KBM-7 (cell line): ENCODE measurements at regions not wholly inside any gene's neighbourhood (a gene's known extent, or its start where the extent isn't known, plus 50 kb on each side); places are given as distances from the start of the nearest gene placed in this dataset.
A peak's percentile ranks its signal among the peaks of the same experiment; 100 is the strongest.
"Not testable (repeated sequence)": the region's sequence is repeated elsewhere in the genome, so short reads cannot be mapped to it uniquely, and the experiment has no call there.

Source experiments
- DNase-seq: peaks from one replicate; pipeline ENCODE4 v3.0.0-alpha.2; 2015
- in situ Hi-C: fragments of 300-500 bp; cut with MboI; formaldehyde crosslinking; loops from 2 replicates; pipeline ENCODE4 v1.14.3; 2020; ENCODE audit warnings: low sequenced_read_pairs, low pct_unique_long_range_greater_than_20kb, mixed read lengths

DNA sequence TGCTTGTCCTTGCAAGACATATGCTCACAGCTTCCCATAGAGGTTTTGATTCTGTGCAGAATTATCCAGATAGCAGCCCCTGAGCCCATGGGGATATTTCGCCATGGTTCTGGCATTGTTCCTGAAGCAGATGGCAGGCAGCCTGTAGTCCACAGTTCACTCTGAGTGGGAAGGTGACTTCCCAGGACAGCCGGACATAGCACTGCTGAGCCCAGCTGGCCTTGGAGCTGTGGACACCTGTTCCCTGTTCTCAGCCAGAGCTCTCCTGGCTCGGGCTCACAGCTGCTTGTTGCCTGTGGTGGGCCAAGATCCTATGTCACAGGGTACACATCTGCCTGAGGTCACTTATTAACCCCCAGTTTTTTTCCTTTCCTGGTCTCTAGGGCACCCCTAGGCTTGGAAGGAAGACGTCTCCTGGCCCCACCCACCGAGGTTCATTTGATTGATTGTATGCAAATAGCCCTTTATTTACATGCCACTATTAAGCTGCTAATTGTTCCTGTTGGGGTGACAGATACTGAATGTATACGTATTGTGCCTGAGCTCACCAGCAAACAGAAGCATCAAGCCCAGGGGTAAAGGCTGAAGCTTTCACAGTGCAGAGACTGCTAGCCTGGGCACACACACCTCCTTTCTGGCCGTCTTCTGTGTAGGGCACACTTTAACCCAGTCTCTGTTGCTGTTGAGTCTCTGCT is 96.6 kb upstream of the DMRT1 start:
- DNase-seq = no peak
- in situ Hi-C loops = no loop called here

DNA sequence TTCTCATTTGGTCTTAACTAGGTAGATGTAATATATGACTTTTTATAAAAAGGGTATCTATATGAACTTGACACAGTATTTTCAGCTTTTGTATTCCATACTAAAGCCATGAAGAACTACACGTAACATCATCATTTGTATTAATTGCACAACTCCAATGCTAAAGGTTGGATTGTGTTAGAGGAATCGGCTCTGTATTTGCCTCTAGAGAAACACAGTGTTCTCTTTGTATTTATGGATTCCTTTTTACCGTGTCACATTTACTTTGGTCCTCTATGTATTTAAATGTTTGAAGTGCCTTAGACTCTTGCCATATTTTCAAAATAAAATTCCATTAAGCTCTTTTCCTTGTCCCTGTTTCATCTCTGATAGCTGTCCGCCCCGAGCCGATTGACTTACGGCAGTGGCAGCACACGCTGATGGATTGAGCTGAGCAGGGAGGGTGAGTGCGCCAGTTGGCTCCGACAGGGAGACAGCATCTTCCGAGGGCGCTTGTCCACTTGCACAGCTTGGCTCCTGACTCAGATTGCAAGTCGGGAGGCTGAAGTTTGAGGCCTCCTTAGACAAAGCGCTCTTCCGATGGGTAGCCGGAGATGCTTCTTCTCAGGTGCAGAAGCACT is 95.6 kb upstream of the DMRT1 start:
- in situ Hi-C loops = no loop called here
- no peak for DNase-seq

DNA sequence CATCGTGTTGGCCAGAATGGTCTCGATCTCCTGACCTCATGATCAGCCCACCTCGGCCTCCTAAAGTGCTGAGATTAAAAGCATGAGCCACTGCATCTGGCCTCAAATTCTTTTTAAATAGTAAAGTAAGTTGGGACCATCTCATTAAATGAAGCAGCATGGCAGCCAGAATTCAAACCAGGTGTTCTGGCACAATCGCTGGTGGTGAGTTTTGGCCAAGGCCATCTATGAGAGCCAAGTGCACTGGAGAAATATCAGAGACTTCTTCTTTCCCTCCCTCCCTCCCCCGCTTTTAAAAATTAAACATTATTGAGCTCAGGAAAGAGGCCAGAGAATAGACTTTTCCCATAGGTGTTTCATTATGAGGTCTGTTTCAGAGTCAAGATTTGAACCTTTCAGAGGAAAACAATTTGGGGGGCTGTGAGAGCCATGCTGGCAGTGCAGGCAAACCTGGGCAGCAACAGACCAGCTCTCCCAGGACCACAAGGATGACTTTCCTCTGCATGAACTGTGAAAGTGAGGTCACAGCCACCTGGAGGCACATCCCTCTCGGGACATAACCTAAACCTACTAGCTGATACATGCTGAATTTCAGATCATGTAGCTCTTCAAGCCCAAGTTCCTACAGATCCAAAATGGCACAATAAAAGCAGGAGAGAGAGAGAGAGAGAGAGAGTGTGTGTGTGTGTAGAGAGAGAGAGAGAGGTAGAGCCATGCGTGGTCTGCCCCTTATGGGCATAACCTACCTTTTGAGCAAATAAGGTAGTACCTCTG is 94.6 kb upstream of the DMRT1 start:
- in situ Hi-C loops = no loop called here
- no peak for DNase-seq

DNA sequence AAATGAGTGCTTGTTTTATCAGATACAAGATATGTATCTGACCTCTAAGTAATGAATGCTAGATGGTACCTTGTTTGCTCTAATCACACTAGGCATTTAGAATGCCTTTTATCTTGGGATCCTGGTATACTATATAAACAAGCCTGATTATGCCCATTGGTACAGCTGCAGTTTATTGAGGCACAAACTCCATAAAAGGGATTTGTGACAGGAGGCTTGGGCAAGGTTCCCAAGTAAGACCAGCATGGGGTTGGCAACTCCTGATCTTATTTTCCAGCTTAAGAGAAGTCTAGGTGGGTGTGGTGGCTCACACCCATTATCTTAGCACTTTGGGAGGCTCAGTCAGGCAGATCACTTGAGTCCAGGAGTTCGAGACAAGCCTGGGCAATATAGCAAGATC is 93.9 kb upstream of the DMRT1 start:
- DNase-seq = no peak
- in situ Hi-C loops = no loop called here

DNA sequence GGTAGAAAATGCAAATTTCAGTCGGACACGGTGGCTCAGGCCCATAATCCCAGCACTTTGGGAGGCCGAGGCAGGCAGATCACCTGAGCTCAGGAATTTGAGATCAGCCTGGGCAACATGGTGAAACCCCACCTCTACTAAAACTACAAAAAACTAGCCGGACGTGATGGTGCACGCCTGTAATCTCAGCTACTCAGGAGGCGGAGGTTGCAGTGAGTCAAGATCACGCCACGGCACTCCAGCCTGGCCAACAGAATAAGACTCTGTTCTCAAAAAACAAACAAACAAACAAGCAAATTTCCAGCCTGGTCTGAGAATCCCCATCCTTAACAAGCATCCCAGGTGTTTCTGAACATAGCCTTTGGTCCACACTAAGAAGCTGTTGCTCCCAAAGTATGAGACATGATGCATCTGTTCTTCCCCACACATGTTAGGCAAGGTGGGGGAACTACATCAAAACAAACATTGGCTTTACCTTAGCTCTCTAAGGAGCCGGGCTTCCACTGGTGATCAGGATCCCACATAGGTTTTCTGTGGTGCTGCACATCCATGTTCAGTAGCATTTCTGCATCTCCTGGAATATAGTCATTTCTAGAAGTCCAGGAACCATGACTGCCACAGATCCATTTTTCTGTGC is 92.5 kb upstream of the DMRT1 start:
- in situ Hi-C loops = no loop called here
- DNase-seq = no peak

DNA sequence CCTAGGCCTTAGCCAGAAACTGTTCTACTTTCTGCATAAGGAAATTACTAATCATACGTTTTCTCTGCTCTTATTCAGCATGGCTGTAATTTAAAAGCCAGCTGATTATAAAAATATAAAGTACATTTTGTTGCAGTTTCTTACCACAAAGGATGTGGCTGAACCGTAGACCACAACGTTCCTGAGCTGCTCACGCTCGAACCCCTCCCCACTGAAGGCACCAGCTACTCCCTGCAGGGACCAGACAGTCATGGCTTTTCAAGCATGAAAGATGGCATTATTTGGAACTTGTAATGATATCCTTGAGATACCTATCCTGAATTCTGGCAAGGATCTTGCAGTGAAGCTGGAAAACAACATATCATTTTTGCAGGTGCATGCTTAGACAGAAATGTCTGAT is 91.8 kb upstream of the DMRT1 start:
- in situ Hi-C loops = no loop called here
- DNase-seq = peak; percentile 56

DNA sequence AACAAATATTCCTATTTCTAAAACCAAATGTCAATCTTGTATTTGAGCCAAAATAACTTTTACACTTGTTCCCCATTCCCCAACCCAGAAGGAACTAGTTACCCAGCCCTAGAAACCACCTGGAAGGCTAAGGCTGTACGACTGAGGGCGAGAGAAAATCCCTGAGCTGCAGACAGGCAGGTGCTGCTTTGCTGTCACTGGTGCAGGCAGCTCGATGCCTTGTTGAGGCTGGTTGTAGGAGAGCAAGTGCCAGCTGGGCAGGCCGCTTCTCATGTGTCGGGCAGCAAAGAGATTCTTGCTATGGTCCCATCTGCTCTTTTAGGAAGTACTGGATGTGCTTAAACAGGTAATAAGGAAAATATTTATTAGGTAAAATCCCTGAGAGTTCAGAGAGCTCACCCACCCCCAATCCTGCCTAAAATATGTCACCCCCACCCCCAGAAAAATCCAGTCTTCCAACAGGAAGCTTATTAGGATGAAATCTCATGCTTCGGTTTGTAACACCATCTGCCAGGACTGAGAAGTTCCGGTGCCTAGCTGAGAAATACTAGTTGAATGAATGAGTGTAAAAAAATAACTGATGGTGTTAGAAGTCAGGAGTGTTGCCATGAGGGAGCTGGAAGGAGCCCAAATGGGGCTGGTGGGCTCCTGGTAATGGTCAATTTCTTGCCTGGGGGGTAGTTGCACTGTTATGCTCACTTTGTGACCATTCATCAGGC is 91.1 kb upstream of the DMRT1 start:
- in situ Hi-C loops = no loop called here
- DNase-seq = no peak

DNA sequence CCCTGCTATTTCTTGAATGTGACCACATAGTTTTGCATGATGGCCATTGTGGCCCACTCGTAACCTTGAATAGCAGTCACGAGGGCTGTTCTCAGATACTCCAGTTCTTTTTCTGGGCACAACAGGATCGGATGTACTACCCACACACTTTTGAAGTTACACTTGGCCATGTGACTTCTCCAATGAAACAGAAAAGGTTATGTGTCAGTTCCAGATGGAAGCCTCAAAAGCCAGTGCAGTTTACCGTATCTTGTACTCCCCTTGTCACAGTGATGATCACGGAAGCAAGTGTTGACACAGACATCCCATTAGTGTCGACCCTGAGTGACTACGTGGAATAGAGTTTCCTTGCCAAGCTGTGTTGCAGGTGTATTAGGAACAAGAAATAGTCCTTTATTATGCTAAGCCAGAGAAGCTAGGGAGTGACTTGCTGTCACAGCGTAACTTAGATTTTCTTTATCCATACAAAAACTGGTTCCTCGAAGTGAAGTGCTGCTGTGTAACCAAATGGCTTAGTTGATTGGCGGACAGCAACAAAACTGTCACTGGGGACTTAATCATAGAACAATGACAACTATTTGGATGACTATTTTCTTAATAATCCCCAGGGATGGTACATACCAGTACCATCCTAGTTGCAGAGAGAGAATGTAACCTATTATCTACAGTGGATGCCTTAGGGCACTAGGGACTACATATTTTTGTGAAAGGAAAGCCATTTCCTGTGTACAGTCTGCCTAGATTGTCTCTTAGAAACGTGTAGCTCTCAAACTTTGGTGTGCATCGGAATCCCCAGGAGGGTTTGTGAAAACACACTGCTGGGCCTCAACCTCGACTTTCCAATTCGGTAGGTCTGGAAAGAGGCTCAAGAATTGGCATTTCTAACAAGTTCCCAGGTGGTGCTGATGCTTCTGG is 90.1 kb upstream of the DMRT1 start:
- DNase-seq = peak; percentile 39
- in situ Hi-C loops = no loop called here

DNA sequence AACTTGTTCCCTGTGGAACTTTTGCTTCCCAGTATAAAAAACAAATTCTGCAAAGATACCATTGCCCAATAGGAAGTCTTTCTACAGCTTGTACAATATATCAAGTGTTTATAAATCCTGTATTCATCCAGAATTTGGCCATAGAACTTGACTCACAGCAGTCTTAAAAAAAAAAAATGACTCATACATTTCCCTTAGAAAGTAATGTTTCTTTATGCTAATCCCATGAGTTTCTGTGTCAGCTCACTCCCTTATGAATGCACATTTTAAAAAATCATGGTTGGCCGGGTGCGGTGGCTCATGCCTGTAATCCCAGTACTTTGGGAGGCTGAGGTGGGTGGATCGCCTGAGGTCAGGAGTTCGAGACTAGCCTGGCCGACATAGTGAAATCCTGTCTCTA is 89.3 kb upstream of the DMRT1 start:
- DNase-seq = no peak
- in situ Hi-C loops = no loop called here

DNA sequence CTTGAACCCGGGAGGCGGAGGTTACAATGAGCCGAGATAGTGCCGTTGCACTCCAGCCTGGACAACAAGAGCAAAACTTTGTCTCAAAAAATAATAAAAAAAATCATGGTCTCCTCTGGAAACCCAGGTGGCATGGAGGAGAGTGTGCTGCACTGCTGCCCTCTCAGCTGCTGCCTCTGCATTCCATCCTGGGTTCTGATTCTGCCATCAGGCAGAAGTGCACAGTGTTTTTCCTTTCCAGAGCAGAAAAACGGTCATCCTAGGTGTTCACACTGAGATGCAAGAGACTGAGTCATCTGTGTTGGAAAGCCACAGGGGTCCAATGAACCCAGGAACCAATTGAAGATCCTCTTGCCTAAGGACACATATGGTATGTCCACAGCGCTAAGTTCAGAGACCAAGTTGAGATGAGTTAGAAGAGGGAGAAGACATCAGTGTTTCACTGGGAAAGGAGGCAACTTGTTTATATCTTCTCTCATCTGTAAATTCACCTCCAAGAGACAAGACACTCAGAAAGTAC is 88.8 kb upstream of the DMRT1 start:
- DNase-seq = no peak
- in situ Hi-C loops = no loop called here

DNA sequence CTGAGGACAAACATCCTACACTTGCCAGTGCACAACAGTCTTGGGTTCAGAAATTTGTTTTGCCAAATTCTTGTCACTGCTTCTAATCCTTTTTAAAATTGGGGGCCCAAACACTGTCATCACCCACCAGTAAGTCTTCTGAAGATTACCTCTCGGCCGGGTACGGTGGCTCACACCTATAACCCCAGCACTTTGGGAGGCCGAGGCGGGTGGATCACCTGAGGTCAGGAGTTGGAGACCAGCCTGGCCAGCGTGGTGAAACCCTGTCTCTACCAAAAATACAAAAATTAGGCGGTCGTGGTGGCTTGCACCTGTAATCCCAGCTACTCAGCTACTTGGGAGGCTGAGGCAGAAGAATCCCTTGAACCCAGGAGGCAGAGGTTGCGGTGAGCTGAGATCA is 87.8 kb upstream of the DMRT1 start:
- in situ Hi-C loops, DNase-seq: not testable (repeated sequence)

DNA sequence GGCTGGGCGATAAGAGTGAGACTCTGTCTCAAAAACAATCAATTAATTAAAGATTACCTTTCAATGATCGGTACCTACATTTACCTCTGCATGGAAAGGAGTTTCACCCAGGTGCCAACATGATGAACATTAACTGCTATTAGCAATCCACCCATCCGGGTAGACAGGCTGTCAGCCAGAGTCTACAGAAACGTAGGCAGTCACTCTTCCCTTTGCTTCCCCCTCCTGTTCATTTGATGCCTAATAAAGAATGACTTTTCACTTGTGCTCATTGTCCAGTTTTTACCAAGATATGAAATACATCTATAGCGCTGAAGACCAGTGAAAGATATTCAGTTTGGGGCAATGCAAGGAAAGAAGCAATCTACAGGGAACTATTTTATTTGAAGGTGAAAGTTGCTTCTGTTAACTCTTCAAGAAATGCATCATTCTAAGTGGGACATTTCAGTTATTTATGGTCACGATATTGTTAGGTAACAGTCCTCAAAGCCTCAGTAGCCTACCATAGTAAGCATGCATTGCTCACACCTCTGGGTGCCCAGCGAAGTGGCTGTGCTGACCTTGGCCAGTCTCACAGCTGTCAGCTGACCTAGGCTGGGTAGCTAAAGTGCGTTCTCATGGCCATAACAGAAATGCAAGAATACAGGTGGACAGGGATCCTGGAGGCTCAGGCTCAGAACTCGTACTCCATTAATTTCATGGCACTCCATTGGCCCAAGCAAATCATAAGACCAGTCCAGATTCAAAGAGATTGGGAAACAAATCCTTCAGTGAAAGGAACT is 87.2 kb upstream of the DMRT1 start:
- in situ Hi-C loops = no loop called here
- no peak for DNase-seq

DNA sequence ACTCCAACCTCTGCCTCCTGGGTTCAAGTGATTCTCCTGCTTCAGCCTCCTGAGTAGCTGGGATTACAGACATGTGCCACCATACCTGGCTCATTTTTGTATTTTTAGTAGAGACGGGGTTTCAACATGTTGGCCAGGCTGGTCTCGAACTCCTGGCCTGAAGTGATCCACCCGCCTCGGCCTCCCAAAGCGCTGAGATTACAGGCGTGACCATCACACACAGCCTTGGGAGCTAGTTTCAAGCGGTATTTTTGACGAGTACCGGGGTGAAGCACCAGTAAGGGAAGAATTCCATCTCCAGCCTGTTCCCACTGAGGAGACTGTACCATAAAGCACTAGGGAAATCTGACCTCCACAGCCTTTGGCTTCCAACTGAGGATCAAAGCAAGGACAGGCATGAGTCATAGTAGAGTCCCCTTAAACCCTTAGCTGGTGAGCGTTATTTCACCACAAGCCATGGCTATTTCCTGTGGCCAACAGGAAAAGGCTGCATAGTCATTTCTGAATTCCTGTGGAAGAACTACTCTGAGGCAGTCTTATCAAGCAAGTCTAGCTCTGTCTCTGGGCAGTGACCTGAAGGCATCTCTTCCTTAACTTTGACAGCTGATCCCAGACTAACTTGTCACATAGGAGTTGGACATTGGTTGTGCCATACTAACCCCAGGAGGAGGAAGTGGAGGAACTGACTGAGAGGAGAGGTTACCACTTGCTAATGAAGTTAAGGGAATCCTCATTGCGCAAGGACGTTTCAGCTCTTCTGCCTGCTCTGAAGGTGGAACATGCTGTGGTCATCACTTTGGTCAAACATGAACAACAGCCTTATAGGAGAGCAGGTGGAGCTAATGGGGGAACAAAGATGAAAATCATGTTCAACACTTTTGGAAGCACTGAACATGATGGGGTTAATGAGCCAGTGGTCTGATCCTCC is 85.8 kb upstream of the DMRT1 start:
- peak; percentile 68 for DNase-seq
- in situ Hi-C loops = no loop called here

DNA sequence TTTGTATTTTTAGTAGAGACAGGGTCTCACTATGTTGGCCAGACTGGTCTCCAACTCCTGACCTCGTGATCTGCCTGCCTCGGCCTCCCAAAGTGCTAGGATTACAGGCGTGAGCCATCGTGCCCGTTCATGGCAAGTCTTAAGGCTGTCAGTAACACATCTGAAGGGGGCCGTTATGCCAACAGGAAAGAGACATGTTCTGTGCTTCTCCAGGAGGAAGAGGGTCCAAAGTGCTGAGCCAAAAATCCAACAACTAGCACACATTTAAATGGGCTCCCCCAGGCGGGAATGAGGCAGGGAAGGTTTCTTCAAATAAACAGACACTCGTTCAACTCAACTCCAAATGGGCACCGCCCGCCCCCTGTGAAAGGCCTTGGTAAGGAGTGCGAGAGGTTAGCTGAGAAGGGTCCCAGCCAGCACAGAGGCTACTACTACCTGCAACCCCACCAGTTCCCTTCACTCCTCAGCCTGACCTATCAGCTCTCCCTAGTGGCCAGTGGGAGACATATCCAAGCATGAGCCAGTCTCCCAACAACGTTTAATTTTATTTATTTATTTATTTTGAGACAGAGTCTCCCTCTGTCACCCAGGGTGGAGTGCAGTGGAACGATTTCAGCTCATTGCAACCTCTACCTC is 84.1 kb upstream of the DMRT1 start:
- DNase-seq = peak; percentile 61
- in situ Hi-C loops = no loop called here

DNA sequence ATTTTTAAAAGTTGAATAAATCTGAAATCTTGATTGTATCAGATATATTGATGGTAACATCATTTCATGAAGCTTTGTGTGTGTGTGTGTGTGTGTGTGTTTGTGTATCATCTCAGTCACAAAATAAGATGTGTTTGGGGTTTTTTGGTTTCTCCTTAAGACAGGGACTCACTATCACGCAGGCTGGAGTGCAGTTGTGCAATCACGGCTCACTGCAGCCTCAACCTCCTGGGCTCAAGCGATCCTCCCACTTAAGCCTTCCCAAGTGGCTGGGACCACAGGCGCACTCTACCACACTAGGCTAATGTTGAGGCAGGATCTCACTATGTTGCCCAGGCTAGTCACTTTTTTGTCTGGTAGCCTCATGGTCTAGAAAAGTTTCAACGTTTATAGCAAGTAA is 83.4 kb upstream of the DMRT1 start:
- DNase-seq = no peak
- in situ Hi-C loops = no loop called here

DNA sequence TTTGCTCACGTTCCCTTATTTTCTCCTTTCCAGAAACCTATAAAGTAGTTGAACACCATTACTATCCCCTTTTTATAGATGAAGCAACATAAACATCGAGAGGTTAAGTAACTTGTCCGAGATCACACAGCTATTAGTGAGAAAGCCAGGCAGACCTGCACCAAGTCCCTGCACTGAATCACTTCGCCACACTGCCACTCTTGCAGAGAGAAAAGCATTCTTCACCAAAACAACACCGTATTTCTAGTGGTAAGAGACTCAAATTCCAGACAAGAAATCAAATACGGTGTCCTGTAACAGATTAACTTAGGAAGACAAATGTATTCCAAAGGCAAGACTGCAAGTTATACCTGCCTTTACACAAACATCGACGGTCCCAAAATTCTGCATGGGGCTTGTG is 82.0 kb upstream of the DMRT1 start:
- in situ Hi-C loops = no loop called here
- DNase-seq = no peak
